ENCODE measurements at regions not wholly inside any gene's neighbourhood (a gene's known extent, or its start where the extent isn't known, plus 50 kb on each side); places are given as distances from the start of the nearest gene placed in this dataset.
"Not testable (repeated sequence)": the region's sequence is repeated elsewhere in the genome, so short reads cannot be mapped to it uniquely, and the experiment has no call there.

GRCh38 chr2:131829456-131830241 lies 302.0 kb downstream of the CCDC74A start:
- DNase-seq = not testable (repeated sequence)

DNA sequence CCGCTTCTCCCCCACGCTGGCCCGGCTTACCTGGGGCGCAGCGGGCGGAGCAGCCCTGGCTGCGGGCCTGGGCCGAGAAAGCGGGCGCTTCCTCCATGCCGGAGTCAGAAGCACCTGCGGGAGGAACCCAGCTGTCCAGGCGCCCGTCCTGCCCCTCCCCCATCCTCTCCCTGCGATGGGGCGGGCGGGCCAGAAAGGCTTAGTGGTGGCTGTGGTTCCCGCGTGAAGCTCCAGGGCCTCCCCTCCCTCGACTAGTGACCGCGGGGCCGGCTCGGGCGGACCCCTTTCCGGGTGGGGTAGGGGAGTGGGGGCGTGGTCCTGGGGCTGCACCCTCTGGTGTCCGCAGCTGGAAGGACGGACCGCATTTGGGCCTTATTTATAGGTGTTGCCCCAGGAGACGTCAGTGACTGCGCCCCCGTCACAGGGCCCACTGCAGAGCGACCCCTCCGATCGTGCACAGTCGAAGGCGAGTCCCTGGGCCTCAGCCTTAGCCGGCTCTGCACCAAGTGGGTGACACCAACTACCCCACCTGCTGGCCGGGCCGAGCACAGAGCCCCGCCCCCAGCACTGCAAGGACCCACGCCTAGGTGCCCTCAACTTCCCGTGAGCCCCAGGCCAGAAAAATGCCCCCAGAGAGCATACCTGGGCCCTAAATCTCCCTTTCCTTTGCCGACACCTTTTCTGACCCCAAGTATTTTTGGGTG lies 302.7 kb downstream of the CCDC74A start:
- DNase-seq = not testable (repeated sequence)

DNA sequence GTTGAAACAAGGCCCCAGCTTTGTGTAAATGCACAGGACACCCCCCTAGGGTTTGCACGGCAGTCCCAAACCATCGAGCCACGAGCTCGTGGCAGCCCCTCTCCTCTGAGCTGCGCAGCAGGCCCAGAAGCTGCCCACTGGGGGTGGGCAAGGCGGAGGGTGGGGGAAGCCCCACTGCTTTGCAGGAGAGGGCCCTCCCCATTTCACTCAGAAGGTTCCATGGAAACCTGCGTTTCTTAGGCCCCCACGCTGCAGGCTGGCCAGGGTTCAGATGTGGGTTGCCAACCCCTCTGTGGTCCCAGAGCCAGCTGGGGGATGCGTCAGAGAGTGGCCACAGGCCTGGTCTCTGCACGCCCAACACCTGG lies 303.2 kb downstream of the CCDC74A start:
- DNase-seq = not testable (repeated sequence)

GRCh38 chr2:131831450-131832208 lies 303.9 kb downstream of the CCDC74A start:
- DNase-seq = not testable (repeated sequence)

GRCh38 chr2:131832209-131832780 lies 304.6 kb downstream of the CCDC74A start:
- DNase-seq = not testable (repeated sequence)

GRCh38 chr2:131832917-131833316 lies 305.2 kb downstream of the CCDC74A start:
- DNase-seq = not testable (repeated sequence)

- DNase-seq = not testable (repeated sequence)
Observed at GRCh38 chr2:131833367-131834202, 305.9 kb downstream of the CCDC74A start.

DNA sequence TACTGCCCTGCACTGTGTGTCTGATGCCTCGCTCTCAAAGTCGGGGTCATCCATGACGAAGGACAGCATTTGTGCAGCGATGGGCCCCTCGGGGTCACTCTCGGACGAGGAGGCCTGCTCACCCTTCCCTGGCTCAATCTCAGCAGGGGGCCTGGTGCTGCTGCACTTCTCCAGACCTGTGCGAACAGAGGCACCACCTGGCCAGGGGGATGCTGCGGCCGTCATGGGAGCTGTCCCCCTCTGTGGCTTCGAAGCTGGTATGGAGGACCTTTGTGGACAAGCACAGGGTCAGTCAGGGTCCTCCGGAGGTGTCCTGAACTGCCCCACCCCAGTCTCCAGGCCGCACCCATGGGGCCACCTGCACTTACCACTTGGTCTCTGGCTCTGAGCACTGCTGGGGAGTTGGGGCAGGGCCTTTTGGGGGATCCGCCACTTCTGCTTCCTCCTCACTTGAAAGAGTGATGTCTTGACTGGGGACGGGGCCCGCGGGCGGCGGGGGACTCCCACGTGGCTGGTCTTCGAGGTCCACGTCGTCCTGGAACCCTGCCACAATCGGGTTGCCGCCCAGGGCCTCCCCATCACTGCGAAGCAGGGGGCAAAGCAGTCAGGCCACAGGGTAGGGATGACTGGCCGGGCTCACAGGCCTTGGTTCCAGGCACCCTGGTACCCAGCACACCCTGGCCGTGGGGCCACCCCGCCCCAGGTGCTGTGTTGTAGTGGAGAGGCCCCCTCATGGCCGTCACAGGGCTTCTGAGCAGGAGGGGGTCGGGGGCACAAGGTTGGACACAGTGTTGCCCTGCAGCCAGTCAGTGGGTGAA lies 306.7 kb downstream of the CCDC74A start:
- DNase-seq = not testable (repeated sequence)

GRCh38 chr2:131835022-131835421 lies 307.3 kb downstream of the CCDC74A start:
- not testable (repeated sequence) for DNase-seq

DNA sequence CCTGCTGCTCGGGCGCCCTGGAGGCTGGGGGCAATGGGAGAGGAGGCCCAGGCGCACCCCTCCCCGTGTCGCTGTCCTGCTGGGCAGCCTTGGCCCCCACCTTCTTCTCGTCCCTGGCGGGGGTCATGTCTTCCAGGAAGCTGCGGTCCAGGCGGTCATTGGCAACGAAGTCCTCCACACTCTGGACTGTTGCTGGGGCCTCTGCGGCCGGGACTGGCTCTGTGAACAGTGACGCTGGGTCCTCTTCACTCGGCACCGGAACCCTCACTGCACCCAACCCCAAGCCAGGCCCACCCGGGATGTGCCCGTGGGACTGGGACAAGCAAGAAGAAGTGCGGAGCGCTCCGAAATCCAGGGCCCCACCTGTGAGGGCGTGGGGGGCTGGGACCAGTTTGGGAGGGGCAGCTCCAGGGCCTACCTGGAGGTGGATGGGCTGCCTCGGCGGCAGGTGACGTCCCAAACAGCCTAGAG lies 308.0 kb downstream of the CCDC74A start:
- no peak for DNase-seq

GRCh38 chr2:131836116-131836515 lies 308.4 kb downstream of the CCDC74A start:
- DNase-seq = not testable (repeated sequence)

DNA sequence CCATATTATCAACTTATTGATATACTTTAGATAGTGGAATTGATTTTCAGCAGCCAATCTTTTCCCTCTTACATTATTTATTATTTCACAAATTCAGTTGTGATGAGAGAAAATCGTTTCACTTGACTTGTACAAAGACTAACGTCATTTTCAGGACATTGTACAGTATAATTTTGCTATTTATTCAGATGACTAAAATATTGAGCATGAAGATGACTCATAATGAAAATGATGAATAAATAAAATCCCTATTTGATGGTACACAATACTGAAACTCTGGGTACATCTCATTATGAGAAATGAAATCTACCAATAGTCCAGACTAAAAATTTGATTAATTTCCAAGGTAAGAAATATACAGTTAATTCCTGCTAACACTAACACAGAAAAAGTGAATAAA lies 316.4 kb downstream of the CCDC74A start:
- not testable (repeated sequence) for DNase-seq

DNA sequence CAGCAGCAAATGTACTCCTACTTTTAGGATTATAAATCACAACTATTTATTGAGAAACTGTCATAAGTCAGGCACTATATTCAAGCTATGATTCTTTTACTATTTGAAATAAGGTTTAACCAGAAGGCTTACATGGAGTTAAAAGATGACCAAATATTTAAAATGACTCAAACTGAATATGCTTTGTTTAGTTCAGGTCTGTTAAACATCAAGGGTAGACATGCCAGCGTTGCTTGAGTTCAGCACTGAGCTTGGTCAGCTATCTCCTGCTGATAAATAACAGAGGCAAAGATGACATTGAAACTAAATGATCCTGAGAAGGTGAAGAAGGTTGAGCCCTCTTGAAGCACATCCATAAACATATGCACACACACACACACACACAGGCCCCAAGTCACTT lies 305.6 kb downstream of the ANKRD30BL start:
- not testable (repeated sequence) for DNase-seq

- DNase-seq = not testable (repeated sequence)
Observed at GRCh38 chr2:131858197-131858596, 303.6 kb downstream of the ANKRD30BL start.
